ENCODE measurements at regions not wholly inside any gene's neighbourhood (a gene's known extent, or its start where the extent isn't known, plus 50 kb on each side); places are given as distances from the start of the nearest gene placed in this dataset.
"Not testable (repeated sequence)": the region's sequence is repeated elsewhere in the genome, so short reads cannot be mapped to it uniquely, and the experiment has no call there.

DNA sequence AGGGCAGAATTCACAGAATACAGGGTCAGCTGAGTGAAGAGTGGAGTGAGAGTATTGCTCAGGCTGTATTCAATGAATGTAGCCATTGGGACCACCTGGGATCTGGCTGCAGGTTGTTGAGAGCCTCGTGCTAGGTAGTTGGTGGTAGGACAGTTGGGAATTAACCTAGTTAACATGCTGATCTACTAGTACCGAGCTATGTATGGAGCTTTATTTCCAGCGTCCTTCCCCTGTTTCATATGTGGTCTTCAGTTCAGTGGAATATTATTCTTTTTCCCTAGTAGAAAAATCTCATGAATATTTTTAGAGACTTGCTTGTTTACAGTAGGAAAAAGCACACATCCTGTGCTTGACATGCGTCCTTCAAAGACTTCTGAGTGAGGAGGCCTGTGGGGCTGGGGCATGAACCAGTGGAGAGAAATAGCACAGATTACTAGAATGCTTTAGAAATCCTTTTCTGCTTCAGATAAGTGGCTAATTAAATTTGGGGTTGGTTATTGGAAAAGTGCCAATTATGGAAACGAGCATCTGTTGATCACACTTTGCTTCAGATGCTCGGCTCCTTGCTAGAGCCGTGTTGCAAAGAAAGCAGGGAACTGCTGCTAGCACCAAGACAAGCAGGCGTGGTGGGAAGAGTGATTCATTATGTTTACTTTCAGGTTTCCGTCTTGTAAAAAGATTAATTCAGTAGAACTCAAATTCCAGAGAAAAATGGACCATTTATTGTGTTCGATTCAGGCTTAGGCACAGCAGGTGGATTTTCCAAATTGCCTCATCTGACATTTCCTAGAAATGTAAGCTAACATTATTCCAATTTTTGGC is 53.6 kb downstream of the ARF6 start:
- DNase-seq (ENCODE audit: low read depth in 1 of 2, low spot score in 1 of 2): peak in 1 of 2 donors; percentile 27

DNA sequence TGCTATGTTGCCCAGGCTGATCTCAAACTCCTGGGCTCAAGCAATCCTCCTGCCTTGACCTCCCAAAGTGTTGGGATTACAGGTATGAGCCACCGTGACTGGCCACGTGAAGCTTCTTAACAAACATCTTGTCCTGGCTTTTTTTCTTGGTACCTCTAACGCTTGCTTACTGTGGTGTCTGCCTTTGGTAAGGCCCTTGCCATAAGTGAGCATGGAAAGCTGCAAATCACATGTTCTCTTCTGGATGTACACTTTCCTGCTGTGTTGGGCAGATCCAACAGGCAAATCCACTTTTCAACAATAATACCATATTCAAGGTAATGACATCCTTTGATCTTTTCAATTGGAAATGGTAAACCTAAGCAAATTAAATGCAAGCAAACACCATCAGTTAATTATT is 54.6 kb downstream of the ARF6 start:
- no peak for DNase-seq (ENCODE audit: low read depth in 1 of 2, low spot score in 1 of 2)

DNA sequence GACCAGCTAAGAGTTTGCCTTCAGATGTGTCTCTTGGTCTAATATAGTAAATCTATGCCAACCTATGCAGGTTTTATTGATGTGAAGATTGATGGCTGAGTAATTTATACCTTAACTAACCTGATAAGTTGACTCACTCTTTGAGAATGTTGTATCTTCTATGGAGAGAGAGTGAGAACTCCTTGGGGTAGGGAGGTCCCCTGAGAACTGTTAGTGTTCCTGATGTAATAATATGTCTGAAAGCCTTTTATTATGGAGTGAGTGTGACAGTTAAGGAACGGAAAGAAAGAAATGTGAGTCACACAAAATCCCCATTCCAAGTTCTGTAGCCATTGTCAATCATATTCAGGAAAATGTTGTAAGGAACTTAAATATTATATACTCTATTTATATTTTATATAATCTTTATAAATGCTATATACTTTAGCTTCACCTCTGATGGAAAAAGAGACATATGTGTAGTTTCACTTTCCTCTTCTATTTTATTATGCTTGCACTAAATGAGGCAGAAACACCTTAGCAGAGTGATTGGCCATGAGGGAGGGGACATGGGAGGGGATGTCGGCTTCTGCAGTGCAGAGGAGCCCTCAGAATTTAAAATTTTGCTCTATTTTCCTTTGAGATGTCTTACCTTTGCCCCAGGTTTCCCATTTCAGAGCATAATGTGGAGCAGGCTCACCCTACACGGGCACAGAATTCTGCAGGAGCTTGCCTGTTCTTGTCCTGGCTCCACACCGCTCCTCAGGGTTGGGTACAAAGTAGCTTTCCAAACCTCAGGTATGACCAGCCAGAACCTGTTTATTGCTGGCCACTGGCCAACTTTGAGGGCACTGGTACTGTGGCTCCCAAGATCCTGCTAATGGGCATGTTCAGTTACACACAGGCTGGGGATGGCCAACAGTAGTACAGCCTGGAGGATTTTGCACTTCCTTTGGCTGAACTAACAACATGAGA is 57.7 kb downstream of the ARF6 start:
- no peak for DNase-seq (ENCODE audit: low read depth in 1 of 2, low spot score in 1 of 2)

DNA sequence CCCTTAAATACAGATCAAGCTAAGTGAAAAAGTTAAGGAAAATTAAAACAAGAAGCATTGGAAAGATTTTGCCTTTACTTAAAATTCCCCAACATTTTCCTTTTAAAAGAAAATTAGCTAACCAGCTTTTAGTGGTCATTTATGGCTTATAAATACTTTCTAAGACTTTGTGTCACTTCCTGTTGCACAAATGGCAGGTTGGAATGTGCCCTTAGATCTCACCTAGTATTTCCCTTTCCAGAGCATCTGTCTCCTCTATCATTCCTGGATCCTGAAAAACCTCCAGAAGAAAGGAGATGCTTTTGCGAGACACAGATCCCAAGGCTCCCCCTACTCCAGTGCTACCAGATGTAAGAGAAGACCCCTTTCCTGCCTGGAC is 58.3 kb downstream of the ARF6 start:
- no peak for DNase-seq (ENCODE audit: low read depth in 1 of 2, low spot score in 1 of 2)

GRCh38 chr14:49951691-49952345 is 58.9 kb downstream of the ARF6 start:
- DNase-seq (ENCODE audit: low read depth in 1 of 2, low spot score in 1 of 2): no peak

- no peak for DNase-seq (ENCODE audit: low read depth in 1 of 2, low spot score in 1 of 2)
Observed at GRCh38 chr14:49953196-49953595, 60.3 kb downstream of the ARF6 start.

DNA sequence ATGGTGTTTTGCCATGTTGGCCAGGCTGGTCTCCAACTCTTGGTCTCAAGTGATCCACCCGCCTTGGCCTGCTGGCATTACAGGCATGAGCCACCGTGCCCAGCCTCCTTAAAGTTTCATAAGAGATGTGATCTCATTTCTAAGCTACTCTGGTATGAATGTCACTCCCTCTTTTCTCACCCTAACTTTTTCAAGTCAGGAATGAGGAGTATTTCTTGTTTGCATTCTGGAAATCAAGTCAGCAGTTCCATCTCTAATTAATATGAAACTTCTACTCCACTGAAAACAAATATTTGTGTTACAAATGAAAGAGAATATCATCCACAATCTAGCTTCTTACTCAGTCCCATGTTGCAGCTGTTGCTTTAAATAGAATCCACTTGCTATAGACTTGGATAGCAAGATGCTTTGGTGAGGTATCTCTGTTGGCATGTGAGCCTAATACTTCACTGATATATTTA is 61.3 kb downstream of the ARF6 start:
- no peak for DNase-seq (ENCODE audit: low read depth in 1 of 2, low spot score in 1 of 2)

- DNase-seq (ENCODE audit: low read depth in 1 of 2, low spot score in 1 of 2): no peak
Observed at GRCh38 chr14:49955024-49955423, 62.1 kb downstream of the ARF6 start.

DNA sequence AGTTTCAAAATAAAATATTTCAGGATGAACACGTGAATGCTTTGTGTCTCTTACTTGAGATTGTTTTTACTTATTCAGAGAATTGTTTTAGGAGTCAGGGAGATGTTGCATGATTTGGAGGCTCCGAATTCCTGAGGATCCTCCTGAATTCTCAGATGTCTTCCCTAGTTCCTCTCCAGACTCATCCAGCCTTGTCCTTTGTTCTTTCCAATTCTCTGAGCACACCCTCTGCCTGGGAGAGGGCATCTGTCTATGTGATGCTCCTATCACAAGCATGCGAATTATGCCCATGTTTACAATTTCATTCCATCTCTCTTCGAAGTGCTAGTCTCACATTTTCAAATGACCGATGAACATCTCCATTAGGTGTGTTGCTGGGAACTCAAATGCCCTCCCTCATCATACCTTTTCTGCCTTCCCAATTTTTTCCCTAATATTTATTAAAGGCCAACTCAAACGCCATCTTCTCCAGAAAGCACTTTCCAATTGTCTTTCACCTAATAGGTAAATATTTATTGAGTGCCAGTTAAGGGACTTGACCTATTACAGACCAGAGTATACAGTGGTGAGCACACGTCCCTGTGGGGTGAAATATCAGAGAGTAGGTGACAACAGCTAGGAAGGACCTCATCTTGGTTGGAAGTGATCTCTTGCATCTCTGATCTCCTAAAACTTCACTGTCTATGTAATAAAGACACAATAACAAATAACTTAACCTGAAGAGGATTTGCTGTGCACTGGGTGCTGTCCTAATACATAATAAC is 64.4 kb downstream of the ARF6 start:
- no peak for DNase-seq (ENCODE audit: low read depth in 1 of 2, low spot score in 1 of 2)

DNA sequence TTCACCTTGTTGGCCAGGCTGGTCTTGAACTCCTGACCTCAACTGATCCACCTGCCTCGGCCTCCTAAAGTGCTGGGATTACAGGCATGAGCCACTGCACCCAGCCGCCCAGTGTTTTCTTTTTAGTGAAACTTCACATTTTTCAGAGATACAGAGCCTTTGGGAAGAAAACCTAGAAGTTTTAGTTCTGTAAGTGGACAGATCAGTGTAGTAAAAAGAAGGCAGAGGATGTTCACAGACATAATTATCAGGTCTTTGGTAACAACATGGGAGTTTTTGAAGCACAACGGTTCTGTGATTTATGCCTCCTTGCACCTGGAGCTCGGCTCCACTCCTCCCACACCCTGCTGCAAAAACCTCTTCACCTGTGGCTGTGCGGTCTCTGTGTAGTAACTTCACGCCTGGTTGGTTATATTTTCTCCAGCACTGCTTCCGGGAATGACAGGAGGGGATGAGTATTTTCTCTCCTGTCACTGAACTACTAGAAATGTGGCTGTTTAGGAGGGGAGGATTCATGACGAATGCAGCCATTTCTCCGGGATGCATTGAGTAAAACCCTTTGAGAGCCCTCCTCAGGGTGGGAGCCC is 67.0 kb downstream of the ARF6 start:
- DNase-seq (ENCODE audit: low read depth in 1 of 2, low spot score in 1 of 2): no peak

DNA sequence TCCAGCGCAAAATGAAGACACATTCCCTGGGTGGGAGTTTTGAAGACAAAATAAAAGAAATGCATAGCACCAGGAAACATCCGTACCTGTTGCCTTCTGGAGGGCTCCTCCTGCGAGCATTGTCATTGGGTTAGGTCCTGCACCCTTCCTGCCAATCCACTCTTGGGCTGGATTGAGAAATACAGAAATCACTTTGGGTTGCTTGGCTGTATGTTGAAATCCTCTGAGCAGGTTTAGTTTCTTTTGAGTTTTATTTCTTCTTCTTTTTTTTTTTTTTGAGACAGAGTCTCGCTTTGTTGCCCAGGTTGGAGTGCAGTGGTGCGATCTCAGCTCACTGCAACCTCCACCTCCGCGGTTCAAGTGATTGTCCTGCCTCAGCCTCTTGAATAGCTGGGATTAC is 67.6 kb downstream of the ARF6 start:
- DNase-seq (ENCODE audit: low read depth in 1 of 2, low spot score in 1 of 2): no peak

DNA sequence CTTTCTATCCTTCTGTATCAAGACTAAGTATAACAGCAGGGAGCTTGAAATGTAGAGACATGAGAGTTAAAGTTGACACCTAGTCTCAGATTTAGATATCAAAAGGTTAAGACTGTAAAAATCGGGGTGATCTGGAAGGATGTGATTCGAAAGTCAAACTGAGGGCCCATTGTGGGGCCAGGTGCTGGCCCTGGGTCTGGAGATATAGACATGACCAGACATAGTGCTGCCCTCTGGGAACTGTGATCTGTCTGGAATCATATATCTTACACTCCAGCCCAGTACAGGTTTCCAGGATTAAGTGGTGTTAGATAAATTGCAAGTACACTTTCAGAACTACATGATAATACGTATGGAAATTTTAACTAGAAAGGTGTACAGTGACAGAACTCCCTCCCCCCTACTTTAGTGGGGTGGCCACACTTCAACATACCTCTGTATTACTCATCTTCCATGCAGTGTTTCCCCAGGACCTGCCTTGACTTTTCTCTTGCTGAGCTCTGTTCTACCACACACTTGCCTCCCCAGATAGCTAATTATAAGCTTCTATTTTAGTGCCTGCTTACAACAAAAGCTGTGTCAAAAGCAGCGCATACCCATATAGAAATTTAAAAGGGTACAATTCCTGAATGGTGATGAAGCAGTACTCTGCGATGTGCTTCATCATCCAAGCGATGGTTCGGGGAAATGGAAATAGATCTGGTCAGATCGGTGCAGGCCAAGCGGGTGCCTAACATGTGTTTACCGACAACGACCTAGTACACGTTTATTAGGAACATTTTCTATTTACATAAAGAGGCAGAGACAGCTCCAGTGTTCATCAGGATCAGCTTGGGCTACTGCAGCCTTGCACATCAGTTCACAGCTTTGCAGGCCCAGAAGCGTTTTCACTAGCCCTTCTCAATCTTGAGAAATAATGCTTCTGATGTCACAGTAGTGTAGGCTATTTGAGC is 68.7 kb downstream of the ARF6 start:
- no peak for DNase-seq (ENCODE audit: low read depth in 1 of 2, low spot score in 1 of 2)

GRCh38 chr14:49962621-49963020 is 69.7 kb downstream of the ARF6 start:
- peak in 1 of 2 donors; percentile 50 for DNase-seq (ENCODE audit: low read depth in 1 of 2, low spot score in 1 of 2)

DNA sequence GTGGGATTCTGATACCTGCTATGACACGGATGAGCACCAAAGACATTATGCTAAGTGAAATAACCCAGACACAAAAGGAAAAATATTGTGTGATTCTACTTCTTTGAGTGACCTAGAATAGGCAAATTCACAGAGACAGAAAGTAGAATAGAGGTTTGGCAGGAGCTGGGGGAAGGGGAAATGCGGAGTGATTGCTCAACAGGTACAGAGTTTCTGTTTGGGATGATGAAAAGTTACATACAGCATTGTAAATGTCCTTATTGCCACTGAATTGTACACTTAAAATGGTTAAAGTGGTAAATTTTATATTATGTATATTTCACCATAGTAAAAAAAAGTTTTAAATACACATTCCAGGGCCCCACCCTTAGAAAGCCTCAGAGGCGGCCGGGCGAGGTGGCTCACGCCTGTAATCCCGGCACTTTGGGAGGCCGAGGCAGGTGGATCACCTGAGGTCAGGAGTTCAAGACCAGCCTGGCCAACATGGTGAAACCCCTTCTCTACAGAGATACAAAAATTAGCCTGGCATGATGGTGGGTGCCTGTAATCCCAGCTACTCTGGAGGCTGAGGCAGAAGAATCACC is 72.3 kb downstream of the ARF6 start:
- DNase-seq (ENCODE audit: low read depth in 1 of 2, low spot score in 1 of 2): not testable (repeated sequence)

- no peak for DNase-seq (ENCODE audit: low read depth in 1 of 2, low spot score in 1 of 2)
Observed at GRCh38 chr14:49966304-49966809, 73.5 kb downstream of the ARF6 start.

GRCh38 chr14:49966971-49967630 is 74.2 kb downstream of the ARF6 start:
- DNase-seq (ENCODE audit: low read depth in 1 of 2, low spot score in 1 of 2): no peak

- no peak for DNase-seq (ENCODE audit: low read depth in 1 of 2, low spot score in 1 of 2)
Observed at GRCh38 chr14:49969961-49970360, 77.1 kb downstream of the ARF6 start.

DNA sequence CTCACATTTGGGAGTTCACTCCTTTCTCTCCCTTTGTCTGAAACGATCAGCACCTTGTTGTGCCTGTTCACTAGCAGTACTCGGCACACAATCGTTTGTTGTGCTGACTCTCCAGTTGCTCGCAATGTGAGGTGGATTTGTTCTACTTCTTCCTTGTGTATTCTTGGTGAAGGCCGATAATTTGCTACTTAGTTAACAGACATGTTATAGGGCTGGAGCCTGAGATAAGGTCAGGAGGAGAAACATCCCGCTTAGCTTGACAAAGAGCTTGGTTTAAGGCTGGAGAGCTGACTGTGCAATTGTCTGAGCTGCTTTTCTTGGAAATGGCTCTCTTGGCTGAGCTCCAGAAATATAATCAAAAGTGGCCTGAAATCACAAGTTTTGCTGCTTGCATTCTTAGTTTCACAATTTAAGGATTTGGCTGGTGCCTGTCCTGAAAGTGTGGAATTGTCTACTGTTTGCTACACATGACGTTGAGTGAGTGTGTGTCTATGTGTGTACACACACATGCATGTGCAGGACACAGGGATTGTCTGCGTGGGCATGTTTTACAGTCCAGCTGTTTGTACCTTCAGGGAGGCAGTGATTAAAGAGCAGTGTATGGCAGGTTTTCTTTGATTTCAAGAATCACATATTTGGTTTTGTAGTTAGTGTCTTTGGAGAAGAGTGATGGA is 77.7 kb downstream of the ARF6 start:
- DNase-seq (ENCODE audit: low read depth in 1 of 2, low spot score in 1 of 2): no peak

All from activated CD4-positive, alpha-beta T cell treated with anti-CD3 and anti-CD28 coated beads, Interleukin-2, amount 50 U/mL, for 24 hours (primary cell).